Embryonic facial prominence (tissue), 1 donor: ENCODE measurements at regions not wholly inside any gene's neighbourhood (a gene's known extent, or its start where the extent isn't known, plus 50 kb on each side); places are given as distances from the start of the nearest gene placed in this dataset.
"Not testable (repeated sequence)": the region's sequence is repeated elsewhere in the genome, so short reads cannot be mapped to it uniquely, and the experiment has no call there.

Source experiments
- DNase-seq: peaks from one replicate; pipeline ENCODE4 v3.0.0-alpha.2; 2016; ENCODE audit errors: extremely low spot score

- DNase-seq, result no peak
These were observed 336.6 kb downstream of the PREX1 start for GRCh38 chr20:48490961-48491831.

GRCh38 chr20:48490341-48490740 lies 337.5 kb downstream of the PREX1 start:
- not testable (repeated sequence) for DNase-seq

GRCh38 chr20:48489656-48490055 lies 338.1 kb downstream of the PREX1 start:
- no peak for DNase-seq

GRCh38 chr20:48489046-48489463 lies 338.7 kb downstream of the PREX1 start:
- no peak for DNase-seq

GRCh38 chr20:48488334-48489034 lies 339.3 kb downstream of the PREX1 start:
- DNase-seq, result not testable (repeated sequence)

- no peak for DNase-seq
These were observed 341.7 kb downstream of the PREX1 start for GRCh38 chr20:48486065-48486464.

- not testable (repeated sequence) for DNase-seq
These were observed 342.6 kb downstream of the PREX1 start for GRCh38 chr20:48485153-48485552.

- no peak for DNase-seq
These were observed 344.3 kb downstream of the PREX1 start for GRCh38 chr20:48483334-48484066.

GRCh38 chr20:48482790-48483189 lies 345.0 kb downstream of the PREX1 start:
- DNase-seq, result no peak

DNA sequence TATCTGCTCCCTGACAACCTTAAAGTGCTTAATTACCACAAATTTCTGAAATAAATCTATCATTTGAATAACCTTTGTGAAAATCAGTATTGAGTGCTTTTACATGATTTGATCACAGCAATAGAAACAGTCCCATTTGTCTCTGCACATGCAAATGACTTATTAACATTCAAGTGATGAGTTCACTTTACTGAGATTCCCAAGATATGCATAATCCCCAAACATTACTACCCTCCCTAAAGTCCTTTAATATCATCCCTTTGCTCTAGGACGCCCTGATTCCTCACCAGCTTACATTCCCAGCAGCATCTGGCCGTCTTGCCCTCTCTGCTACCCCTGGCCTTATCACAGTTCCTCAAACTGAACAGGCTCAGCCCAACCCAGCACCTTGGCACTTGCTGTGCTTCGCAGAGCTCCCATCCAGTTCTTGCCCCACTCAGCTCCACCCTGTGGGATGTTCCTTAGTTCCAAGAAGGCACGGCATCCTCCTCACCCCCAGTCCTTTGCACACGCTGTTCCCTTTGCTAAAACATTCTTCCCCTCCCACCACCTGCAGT lies 347.5 kb downstream of the PREX1 start:
- DNase-seq, result no peak

DNA sequence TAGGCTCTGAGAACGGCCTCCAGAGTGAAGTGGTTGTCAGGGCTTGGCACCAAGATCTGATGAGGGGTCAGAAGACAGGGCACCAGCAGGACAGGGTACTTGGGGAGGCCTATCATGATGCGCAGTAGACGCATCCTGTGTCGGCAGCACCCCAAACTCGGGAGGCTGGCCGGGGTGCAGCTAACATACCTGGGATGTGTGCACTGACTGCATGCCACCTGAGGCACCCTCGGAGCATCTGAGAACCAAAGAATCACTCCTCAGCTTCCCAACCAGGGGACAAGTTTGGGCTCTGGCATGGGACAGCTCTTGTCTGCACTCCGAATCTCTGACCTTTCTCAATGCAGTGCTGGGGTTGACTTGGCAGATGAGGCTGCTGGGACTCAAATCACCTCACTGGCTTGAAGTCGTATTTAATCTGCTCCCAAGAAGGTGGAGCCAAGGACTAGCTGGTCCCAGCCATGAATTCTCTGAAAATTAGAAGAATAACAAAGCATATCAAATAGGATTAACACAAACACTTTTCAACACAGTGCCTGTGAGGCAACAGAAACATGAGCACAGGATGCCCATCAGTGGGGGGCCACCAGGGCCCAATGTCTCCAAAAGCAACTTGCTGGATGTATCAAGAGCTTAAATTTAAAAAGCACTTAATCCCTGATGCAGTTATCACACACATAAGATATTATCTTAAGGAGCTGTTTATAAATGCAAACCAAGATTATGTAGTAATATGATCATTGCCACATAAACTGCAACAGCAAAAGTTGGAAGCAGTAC lies 348.8 kb downstream of the PREX1 start:
- DNase-seq, result no peak

GRCh38 chr20:48478370-48478769 lies 349.4 kb downstream of the PREX1 start:
- DNase-seq, result no peak

DNA sequence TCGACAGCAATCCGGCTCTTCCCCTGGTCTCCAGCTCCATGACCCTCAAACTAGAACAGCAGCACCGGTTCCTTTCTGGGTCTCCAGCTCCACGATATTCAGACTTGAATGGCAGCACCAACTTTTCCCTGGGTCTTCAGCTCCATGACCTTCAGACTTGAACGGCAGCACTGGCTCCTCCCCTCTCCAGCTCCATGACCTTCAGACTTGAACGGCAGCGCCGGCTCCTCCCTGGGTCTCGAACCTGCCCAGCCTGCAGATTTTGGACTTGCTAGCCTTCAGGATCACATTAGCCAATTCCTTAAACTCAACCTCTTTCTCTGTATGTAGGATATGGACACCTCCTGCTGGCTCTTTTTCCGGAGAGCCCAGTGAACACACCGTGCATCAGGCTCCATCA lies 350.9 kb downstream of the PREX1 start:
- DNase-seq, result no peak

GRCh38 chr20:48474022-48474421 lies 353.8 kb downstream of the PREX1 start:
- DNase-seq, result no peak

- DNase-seq, result no peak
These were observed 355.9 kb downstream of the PREX1 start for GRCh38 chr20:48471759-48472408.

- no peak for DNase-seq
These were observed 356.6 kb downstream of the PREX1 start for GRCh38 chr20:48471176-48471575.

DNA sequence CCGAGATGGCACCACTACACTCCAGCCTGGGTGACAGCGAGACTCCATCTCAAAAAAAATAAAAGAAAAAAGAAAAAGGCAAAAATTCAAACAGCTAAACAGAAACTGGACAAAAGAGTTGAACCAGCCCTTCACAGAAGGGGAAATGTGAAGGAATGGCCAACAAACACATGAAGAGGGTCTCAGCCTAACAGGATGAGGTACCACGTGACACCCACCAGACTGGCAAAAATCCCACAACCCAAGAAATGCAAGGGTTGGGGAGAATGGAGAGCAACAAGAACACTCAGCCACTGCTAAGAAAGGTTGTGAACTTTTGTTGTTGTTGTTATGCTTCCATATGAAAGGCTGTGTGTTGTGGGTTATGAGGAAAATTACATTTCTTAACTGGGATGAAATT lies 357.7 kb downstream of the PREX1 start:
- no peak for DNase-seq

DNA sequence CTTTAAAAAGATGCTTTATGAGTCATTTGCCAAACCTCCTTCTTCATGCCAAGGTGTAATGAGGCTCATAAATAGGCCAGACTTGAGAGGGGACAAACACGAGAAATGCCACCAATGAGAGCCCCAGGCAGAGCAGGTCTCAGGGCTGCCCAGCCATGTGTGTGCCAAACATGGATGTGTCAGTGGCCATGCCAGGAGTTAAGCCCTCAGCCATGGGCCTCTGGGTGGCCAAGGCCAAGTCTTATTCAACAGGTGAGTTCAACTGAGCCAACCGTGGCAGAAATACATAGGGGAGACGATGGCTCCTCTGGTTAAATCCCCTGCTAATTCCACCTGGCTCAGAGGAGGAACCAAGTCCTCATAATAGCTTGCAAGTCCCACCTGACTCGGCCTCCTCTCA lies 358.8 kb downstream of the PREX1 start:
- no peak for DNase-seq

- no peak for DNase-seq
These were observed 359.2 kb downstream of the PREX1 start for GRCh38 chr20:48468571-48468970.

- no peak for DNase-seq
These were observed 360.2 kb downstream of the PREX1 start for GRCh38 chr20:48467622-48468021.

- DNase-seq, result no peak
These were observed 362.5 kb downstream of the PREX1 start for GRCh38 chr20:48465271-48465670.
